IPS DF 19.7 (cell line): ENCODE measurements at regions not wholly inside any gene's neighbourhood (a gene's known extent, or its start where the extent isn't known, plus 50 kb on each side); places are given as distances from the start of the nearest gene placed in this dataset.
"Not testable (repeated sequence)": the region's sequence is repeated elsewhere in the genome, so short reads cannot be mapped to it uniquely, and the experiment has no call there.

ENCODE experiments used
- DNase-seq: peaks from one replicate; pipeline ENCODE4 v3.0.0-alpha.2; 2013; ENCODE audit warnings: low read depth, low spot score

DNA sequence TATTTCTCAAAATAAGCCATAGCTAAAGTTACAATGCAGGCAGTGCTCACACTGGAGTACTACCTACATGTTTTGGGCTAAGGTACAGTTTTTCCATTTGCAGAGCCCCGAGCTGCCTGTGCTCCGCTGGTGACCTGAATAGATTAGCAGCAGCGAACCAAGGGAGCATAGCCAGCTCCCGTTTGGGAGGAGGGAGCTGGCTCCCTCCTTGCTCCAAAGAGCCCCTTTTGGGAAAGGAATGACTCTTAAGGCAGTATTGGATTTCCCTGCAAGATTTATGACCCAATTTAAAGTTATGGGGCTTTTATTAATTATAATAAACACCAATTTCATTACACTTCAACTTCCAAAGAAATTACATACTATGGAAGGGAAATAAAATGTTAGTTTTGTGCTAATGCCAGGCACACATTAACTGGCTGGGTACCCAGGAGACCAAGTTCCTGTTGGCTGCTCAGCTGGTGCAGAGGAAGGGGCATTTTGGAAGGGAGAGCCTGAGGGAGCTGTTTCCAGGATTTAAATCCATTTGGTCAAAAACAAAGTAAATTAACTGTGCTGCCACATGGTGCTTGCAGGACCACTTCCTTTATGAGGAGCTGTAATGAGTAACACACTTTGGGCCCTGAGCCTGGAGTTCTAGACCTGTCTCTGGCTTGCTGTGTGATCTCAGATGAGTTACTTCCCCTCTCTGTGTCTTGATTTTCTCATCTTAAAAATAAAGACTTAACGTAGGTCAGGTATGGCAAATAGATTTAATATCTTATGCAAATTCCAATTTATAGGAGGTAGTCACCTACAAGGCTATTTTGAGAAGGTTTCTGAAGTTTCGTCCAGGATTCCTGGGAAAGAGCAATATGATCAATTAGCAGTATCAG is 362.1 kb upstream of the CCL2 start:
- no peak for DNase-seq

DNA sequence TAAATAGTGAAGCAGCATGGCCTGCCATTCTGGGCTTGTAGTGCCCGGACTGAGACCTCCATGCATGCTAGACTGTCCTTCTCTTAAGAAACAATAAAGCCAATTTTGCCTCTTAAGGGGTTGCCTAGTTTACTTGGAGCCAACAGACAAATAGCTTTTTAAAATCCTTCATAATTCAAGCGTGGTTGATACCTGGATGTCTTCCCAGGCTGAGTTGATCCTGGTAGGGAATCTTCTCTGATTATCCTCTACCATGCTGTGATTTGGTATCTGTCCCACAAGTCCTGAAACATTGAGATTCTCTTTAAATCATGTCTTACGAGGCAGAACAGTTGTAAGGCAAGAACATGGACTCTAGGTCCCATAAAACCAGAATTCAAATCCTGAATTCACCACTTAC is 359.6 kb upstream of the CCL2 start:
- DNase-seq = no peak

DNA sequence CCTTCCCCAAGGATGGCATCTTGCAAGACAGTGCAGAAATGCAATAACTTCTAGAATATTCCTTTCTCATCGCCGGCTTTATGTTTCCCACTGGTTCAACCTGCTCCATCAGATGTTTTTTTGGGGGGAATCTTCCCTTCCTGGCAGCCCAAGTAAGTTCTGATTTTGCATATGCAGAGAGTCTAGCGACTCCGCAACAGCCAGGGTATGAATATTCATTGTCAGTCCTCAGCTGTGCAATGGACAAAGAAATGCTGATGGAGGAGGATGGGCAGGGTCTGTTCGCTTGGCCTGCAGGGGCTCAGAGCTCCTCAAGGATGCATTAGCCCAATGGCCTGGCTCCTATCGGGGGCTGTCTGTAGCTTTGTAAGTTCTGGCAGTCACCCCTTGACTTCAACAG is 358.8 kb upstream of the CCL2 start:
- DNase-seq = no peak

DNA sequence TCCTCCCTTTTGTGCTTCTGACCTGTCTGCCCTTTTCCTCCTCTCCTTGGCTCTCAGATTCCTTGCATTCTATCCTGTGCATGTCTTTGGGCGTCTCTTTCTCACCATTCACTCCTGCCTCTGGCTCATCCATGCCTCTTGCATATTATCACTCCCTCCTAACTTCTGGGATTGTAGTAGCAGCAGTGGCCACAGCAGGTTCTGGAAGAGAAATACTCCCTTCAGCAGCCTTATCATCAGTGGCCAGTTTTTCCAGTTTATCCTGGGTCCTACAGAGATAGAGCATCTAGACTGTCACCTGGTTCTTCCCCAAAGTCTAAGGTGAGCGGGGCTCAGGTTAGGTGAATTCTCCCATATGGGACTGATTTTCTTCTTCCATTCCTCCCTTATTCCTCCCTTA is 354.0 kb upstream of the CCL2 start:
- DNase-seq = no peak

DNA sequence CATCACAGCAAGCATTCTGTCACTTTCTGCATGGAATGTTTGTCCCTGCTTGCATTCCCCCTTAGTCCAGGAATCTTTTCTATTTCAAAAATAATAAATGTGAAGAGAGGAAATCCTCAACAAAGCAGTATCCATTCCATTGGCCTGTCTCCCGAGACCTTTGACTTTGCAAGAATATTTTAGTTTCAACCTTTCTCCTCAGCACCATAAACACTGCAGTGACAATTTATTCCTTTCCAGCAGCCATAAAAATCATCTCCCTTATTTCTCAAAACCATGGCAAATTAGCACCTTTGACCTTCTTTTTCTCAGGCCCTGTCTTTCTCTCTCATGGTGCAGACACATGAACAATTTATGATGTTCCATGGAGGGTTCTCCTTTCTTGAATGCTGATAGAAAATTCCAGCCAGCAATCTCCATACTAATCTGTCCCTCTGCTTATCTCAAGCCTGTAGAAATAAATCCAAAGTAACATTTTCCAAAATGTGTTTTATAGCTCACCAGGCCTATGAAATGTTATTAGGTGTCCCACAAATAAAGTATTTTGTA is 352.1 kb upstream of the CCL2 start:
- no peak for DNase-seq

GRCh38 chr17:33904476-33904875 is 350.6 kb upstream of the CCL2 start:
- DNase-seq = no peak

- no peak for DNase-seq
Measured at GRCh38 chr17:33905338-33905800, 349.7 kb upstream of the CCL2 start.

DNA sequence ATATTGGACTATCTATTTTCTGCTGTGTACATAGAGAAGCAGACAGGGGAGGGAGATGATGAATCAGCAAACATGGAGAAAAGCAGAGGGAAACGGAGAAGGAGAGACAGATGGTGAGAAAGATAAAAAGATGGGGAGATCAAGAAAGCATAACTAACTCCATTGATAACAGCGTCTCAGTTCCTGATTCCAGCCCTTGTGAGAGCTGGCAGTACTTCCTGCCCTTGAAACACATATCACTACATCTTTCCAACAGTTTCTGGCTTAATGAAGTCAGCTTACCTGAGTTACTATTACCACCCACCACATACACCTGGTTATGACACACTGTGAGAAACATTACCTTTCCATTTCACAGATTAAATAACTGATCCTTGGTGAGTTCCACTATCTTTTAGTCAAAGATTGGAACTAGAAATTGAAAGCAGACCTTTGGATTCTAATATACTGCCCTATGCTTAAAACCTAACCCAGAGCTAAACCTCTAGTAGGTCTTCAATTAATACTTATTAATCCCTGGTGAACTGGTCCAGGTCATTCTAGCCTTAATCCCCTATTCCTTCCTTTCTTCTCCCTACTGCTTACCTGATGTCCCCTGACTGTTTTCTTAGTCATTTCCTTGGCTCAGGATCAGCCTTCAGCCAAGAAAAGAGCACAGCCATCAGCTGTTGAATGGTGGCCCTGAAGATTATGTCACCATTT is 346.6 kb upstream of the CCL2 start:
- no peak for DNase-seq

DNA sequence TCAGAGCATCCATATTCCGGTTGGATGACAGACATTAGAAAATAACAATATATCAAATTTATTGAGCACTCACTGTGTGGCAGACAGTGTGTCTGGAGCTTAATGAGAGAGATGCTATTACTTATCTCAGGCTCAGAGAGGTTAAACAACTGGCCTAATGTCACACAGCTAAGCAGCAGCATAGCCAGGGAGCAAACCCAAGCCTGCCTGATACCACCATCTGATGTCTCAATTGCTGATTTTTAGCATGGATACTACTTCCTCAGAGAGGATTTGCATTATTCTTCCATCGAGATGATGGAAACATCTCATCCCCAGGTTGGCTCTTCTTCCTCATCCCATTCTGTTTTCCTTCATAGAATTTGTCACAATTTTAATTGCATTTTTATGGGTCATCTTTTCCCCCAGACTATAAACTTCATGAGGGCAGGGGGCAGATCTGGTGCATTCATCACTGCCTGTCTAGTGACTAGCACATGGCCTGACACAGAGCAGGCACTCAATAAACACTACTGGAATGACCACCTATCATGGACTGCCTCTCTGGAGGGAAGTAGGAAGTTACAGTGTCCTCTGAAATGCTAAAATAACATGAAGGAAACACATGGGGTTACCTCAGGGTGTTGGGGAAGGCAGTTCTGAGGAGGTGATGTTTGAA is 344.8 kb upstream of the CCL2 start:
- no peak for DNase-seq

DNA sequence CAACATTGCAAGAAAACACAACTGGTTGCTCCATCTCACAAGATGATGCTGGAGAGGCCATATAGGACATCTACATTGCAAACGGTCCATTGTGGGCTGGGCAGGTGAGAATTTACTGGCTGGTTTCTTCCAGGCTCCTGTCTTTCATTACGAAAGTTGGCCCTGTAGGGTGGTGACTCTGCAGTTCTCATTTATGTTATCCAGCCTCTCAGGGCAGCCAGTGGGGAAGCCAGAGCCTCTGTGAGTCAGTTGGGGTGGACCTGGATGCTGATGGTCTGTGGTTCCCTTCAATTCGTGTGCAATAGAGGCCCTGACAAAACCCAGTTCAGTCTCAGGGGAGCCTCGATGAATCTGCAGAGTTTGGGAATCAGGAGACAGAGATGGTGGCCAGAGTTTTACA is 341.0 kb upstream of the CCL2 start:
- no peak for DNase-seq

GRCh38 chr17:33922971-33923370 is 332.1 kb upstream of the CCL2 start:
- no peak for DNase-seq

- DNase-seq = no peak
Measured at GRCh38 chr17:33924104-33924503, 331.0 kb upstream of the CCL2 start.

GRCh38 chr17:33925649-33926048 is 329.4 kb upstream of the CCL2 start:
- no peak for DNase-seq

DNA sequence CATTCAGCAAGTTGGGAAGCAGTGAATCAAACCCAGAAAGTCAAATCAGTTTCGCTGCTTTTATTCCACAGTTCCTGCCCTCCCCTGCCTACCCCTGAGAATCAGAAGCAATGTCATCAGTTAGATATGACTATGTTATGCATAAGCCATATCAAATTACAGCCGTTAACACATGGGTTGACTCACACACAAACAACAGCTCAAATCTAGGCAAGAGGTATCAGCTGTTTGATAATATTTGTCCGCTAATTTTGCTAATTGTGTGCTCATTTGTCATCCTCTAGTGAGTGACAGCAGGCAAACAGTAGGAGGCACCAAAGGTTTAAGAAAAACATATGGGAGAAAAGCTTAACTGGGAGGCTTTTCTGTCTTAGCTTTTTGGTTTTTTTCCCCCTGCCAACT is 327.4 kb upstream of the CCL2 start:
- no peak for DNase-seq

DNA sequence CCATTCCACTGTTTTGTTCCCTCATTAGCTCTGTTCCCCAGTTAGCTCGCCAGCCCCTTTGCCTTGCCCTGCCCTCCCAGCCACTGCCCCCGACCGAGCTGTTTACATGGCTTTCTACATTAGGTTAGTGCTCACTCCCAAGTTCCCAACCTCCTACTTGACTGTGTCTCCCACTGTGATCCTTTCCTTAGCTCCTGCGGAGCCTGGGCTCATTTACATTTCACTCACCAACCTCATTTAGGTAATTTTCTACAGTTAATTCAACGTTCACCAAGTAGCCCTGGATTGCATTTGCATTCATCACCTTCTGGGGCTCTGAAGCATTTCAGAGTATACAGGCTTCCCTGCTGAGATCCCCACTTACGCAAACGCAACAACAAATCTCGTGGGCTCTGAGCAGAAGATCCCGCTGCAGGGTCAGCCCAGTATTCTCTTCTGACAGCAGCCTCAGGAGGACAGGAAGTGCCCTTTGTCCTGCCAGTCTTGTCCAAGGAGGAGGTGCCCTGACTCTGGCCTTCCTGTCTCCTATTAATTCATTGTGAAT is 325.8 kb upstream of the CCL2 start:
- DNase-seq = peak; percentile 48

- not testable (repeated sequence) for DNase-seq
Measured at GRCh38 chr17:33931148-33931814, 323.8 kb upstream of the CCL2 start.

- DNase-seq = no peak
Measured at GRCh38 chr17:33932996-33933395, 322.1 kb upstream of the CCL2 start.

- no peak for DNase-seq
Measured at GRCh38 chr17:33933576-33933975, 321.5 kb upstream of the CCL2 start.

DNA sequence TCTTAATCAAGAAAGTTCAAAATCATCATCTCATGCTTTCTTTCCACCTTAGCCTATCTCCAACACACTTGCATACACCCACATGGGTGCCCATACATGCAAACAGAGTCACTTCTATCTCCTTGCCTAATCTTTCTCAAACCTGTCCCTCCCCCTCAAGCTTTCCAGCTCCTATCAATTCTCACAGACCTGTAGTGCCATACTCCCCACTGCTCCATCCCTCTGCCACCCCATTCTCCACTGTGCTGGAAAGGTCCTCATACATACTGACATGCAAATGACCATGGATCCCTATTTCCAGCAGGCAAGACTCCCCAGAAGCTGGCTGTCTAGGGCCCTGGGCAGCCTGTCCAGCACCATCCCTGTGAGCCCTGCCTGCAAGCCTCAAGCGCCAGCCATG is 320.4 kb upstream of the CCL2 start:
- no peak for DNase-seq

DNA sequence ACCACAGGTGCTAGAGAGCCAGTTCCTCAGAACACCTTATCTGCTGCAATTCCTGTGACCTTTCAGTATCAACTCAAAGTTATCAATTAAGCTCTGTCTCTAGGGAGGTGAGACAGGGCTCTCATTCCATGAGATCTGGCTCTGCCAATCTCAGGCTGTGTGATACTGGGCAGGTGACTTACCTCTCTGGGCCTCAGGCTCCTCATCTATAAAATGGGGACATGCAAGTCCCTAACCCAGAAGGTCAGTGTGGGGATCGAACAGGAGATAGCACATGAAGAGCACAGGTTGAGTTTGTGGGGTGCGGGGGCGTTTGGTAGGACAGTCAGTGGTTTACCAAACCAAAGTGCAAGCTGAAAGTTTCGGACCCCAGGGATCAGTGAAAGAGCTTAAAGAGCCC is 319.3 kb upstream of the CCL2 start:
- DNase-seq = no peak

GRCh38 chr17:33936764-33937163 is 318.3 kb upstream of the CCL2 start:
- DNase-seq = no peak
